OCI-LY1 (cell line): ENCODE measurements at regions not wholly inside any gene's neighbourhood (a gene's known extent, or its start where the extent isn't known, plus 50 kb on each side); places are given as distances from the start of the nearest gene placed in this dataset.

Experiments used
- H2AFZ ChIP-seq: fragments of 200-600 bp; sonication (generic), shearing (Covaris generic); 2 replicates; pipeline ENCODE4 v1.6.0; 2014; ENCODE audit warnings: antibody characterized with exemption, mild to moderate bottlenecking, low read length
- H3F3A ChIP-seq: fragments of 200-600 bp; sonication (generic), shearing (Covaris generic); 2 replicates; pipeline ENCODE4 v1.6.0; 2014; ENCODE audit warnings: mild to moderate bottlenecking, antibody characterized with exemption, low read length, moderate library complexity; ENCODE audit not compliant: insufficient read depth
- H3K27ac ChIP-seq: fragments of 200-600 bp; sonication (generic); 2 replicates; pipeline ENCODE4 v1.5.1; 2014; ENCODE audit warnings: low read length, mixed run types, mild to moderate bottlenecking, low read depth; ENCODE audit not compliant: poor library complexity, severe bottlenecking
- H3K27me3 ChIP-seq: fragments of 200-600 bp; sonication (generic); 2 replicates; pipeline ENCODE4 v1.6.0; 2014; ENCODE audit warnings: antibody characterized with exemption, mild to moderate bottlenecking, low read length, moderate library complexity; ENCODE audit not compliant: insufficient read depth
- H3K36me3 ChIP-seq: fragments of 200-600 bp; sonication (generic); 2 replicates; pipeline ENCODE4 v1.6.1; 2014; ENCODE audit warnings: mild to moderate bottlenecking, antibody characterized with exemption, low read length, moderate library complexity, mixed read lengths; ENCODE audit not compliant: insufficient read depth
- H3K4me1 ChIP-seq: fragments of 200-600 bp; sonication (generic); 2 replicates; pipeline ENCODE4 v1.5.1; 2014; ENCODE audit warnings: mild to moderate bottlenecking, low read length, moderate library complexity; ENCODE audit not compliant: insufficient read depth, severe bottlenecking
- H3K4me2 ChIP-seq: fragments of 200-600 bp; sonication (generic), shearing (Covaris generic); 2 replicates; pipeline ENCODE4 v1.6.1; 2014; ENCODE audit warnings: low read length
- H3K4me3 ChIP-seq: fragments of 200-600 bp; sonication (generic); 2 replicates; pipeline ENCODE4 v1.5.1; 2014; ENCODE audit warnings: low read length, low read depth, mild to moderate bottlenecking, mixed read lengths; ENCODE audit not compliant: poor library complexity, severe bottlenecking
- H3K79me2 ChIP-seq: fragments of 200-600 bp; shearing (Covaris generic); 2 replicates; pipeline ENCODE4 v1.6.1; 2016; ENCODE audit warnings: mixed run types, low read length, mixed read lengths; ENCODE audit not compliant: insufficient read depth
- H3K9ac ChIP-seq: fragments of 200-600 bp; sonication (generic), shearing (Covaris generic); 2 replicates; pipeline ENCODE4 v1.6.1; 2014; ENCODE audit warnings: mild to moderate bottlenecking, low read length, mixed read lengths
- H3K9me2 ChIP-seq: fragments of 200-600 bp; sonication (generic), shearing (Covaris generic); 2 replicates; pipeline ENCODE4 v1.6.1; 2014; ENCODE audit warnings: low read depth, mild to moderate bottlenecking, low read length, mixed read lengths
- H3K9me3 ChIP-seq: fragments of 200-600 bp; shearing (Covaris generic); 2 replicates; pipeline ENCODE4 v1.6.1; 2014; ENCODE audit warnings: low read length, mixed read lengths
- H4K20me1 ChIP-seq: fragments of 200-600 bp; sonication (generic), shearing (Covaris generic); 2 replicates; pipeline ENCODE4 v1.6.0; 2016; ENCODE audit warnings: mild to moderate bottlenecking, low read length; ENCODE audit not compliant: insufficient read depth
- CTCF ChIP-seq: fragments of 200-600 bp; sonication (generic), shearing (Covaris generic); IDR thresholded peaks from 2 replicates; pipeline ENCODE4 v1.5.1; 2017; ENCODE audit warnings: mild to moderate bottlenecking, antibody characterized with exemption, low read length, moderate library complexity, mixed read lengths
- EZH2 ChIP-seq: fragments of 200-600 bp; sonication (generic), shearing (Covaris generic); IDR thresholded peaks from 2 replicates; pipeline ENCODE4 v1.8.0; 2017; ENCODE audit warnings: borderline replicate concordance, mixed run types, mild to moderate bottlenecking, antibody characterized with exemption, low read length, moderate library complexity, mixed read lengths

GRCh38 chr5:60521376-60522291, 178.3 kb downstream of the DEPDC1B start:
- peak overlapping the region; percentile 73 for H3K4me2 ChIP-seq
- no peaks in the 10 kb centered on the region for H3F3A ChIP-seq
- no peaks in the 10 kb centered on the region for H3K9me3 ChIP-seq
- H3K79me2 ChIP-seq, result peaks cover 25% of the 10 kb centered on the region
- H3K4me3 ChIP-seq, result peak overlapping the region; percentile 63
- no peaks in the 10 kb centered on the region for H4K20me1 ChIP-seq
- H3K9me2 ChIP-seq, result no peaks in the 10 kb centered on the region
- peaks cover 20% of the 10 kb centered on the region; the same call in 1 of the 2 replicates for H3K36me3 ChIP-seq
- H3K4me1 ChIP-seq, result peaks cover 57% of the 10 kb centered on the region
- TF ChIP-seq CTCF (no peak), EZH2 (no peak)
- H3K27ac ChIP-seq, result peak overlapping the region; percentile 88
- H2AFZ ChIP-seq, result 0 out of 2 replicates have a peak overlapping the region, but pooled peaks have one; percentile 35
- no peaks in the 10 kb centered on the region for H3K27me3 ChIP-seq
- H3K9ac ChIP-seq, result peak overlapping the region; percentile 64

- Histone ChIP-seq H3K27ac (peak overlapping the region; percentile 88), H3F3A (no peaks in the 10 kb centered on the region), H3K4me1 (peaks cover 47% of the 10 kb centered on the region), H3K36me3 (peaks cover 20% of the 10 kb centered on the region; the same call in 1 of the 2 replicates), H3K9me2 (no peaks in the 10 kb centered on the region), H3K79me2 (peaks cover 25% of the 10 kb centered on the region), H2AFZ (no peak overlapping the region), H3K9ac (peak overlapping the region; percentile 64), H3K27me3 (no peaks in the 10 kb centered on the region), H4K20me1 (no peaks in the 10 kb centered on the region), H3K9me3 (no peaks in the 10 kb centered on the region), H3K4me2 (peak overlapping the region; percentile 73), H3K4me3 (peak overlapping the region; percentile 63)
- no peak for TF ChIP-seq EZH2
- TF ChIP-seq CTCF, result no peak
Observed at GRCh38 chr5:60520451-60521227, 179.3 kb downstream of the DEPDC1B start.

- Histone ChIP-seq H3K27me3 (no peaks in the 10 kb centered on the region), H3K36me3 (peaks cover 20% of the 10 kb centered on the region; the same call in 1 of the 2 replicates), H3K27ac (peak overlapping the region; percentile 8), H4K20me1 (no peaks in the 10 kb centered on the region), H3K4me1 (peaks cover 47% of the 10 kb centered on the region), H3K9ac (peak overlapping the region; percentile 64; the same call in 1 of the 2 replicates), H3K4me3 (peak overlapping the region; percentile 63), H2AFZ (no peak overlapping the region), H3K9me3 (no peaks in the 10 kb centered on the region), H3K4me2 (peak overlapping the region; percentile 73), H3F3A (no peaks in the 10 kb centered on the region), H3K79me2 (peaks cover 36% of the 10 kb centered on the region), H3K9me2 (no peaks in the 10 kb centered on the region)
- TF ChIP-seq EZH2 (no peak), CTCF (no peak)
Observed at GRCh38 chr5:60519372-60519771, 180.6 kb downstream of the DEPDC1B start.
